Adrenal gland (tissue), 9 donors: ENCODE measurements at regions not wholly inside any gene's neighbourhood (a gene's known extent, or its start where the extent isn't known, plus 50 kb on each side); places are given as distances from the start of the nearest gene placed in this dataset.

Experiments used
- DNase-seq, 7 donors: peaks; one replicate each; pipeline ENCODE4 v3.0.0-alpha.2; 2019 to 2020
- H3K27ac ChIP-seq, 5 donors: fragments of 200-600 bp; sonication (generic) in 4 of 5; 1 replicate in 3 of 5; 2 replicates in 2 of 5; pipeline versions ENCODE4 v1.5.1 to v1.8.0; 2016 to 2020; ENCODE audit warnings: mild to moderate bottlenecking in 1 of 5
- H3K27me3 ChIP-seq: fragments of 200-600 bp; 2 replicates; pipeline ENCODE4 v1.8.0; 2021
- H3K36me3 ChIP-seq, 2 donors: fragments of 200-600 bp; replicated peaks in 1 of 2; 1 replicate in 1 of 2; 2 replicates in 1 of 2; pipeline versions ENCODE4 v1.5.1 to v1.8.0; 2018 to 2022
- H3K4me1 ChIP-seq, 2 donors: fragments of 200-600 bp; replicated peaks in 1 of 2; 1 replicate in 1 of 2; 2 replicates in 1 of 2; pipeline versions ENCODE4 v1.5.1 to v1.8.0; 2018 to 2021
- H3K4me3 ChIP-seq, 4 donors: fragments of 200-600 bp; sonication (generic) in 3 of 4; one replicate each; pipeline ENCODE4 v1.5.1; 2016 to 2018
- H3K9me3 ChIP-seq, 3 donors: fragments of 200-600 bp; sonication (generic) in 1 of 3; replicated peaks in 1 of 3; 1 replicate in 2 of 3; 2 replicates in 1 of 3; pipeline versions ENCODE4 v1.5.1 to v1.8.0; 2016 to 2021
- CTCF ChIP-seq, 6 experiments: fragments of 450-650 bp in 4 of 6; fragments of 200-600 bp in 2 of 6; sonication (generic) in 1 of 6; IDR thresholded peaks; 1 replicate in 5 of 6; 2 replicates in 1 of 6; pipeline versions ENCODE4 v1.5.1 to v1.8.0; 2016 to 2021; ENCODE audit warnings: antibody characterized with exemption in 6 of 6, mild to moderate bottlenecking in 2 of 6, moderate library complexity in 1 of 6
- POLR2A ChIP-seq, 2 donors: fragments of 450-650 bp; IDR thresholded peaks; one replicate each; pipeline ENCODE4 v1.6.1; 2017; ENCODE audit warnings: antibody characterized with exemption in 2 of 2, mild to moderate bottlenecking in 2 of 2, moderate library complexity in 1 of 2
- WGBS, 4 donors: extraction: QIAGEN DNeasy Blood & Tissue Kit in 2 of 4; methylation state at CpG; one replicate each; pipeline versions ENCODE4 v1.1.5 to v1.1.7; 2013 to 2017; 5-methylcytosine and 5-hydroxymethylcytosine counted together
- intact Hi-C, 2 donors: fragments of 100-400 bp; cut with DNase I; formaldehyde crosslinking; loops; one replicate each; pipeline versions ENCODE4 v1.14.1 to v1.15.0; 2022 to 2023
- donor health status: healthy with polysubstance abuse.
- donor health status: Bipolar disorder and iron deficiency.
- donor health status: DM: yes; HTN: yes; CAD: no.
- donor health status: DM: no; HTN: no; CAD: no.
- donor health status: DM: no; HTN: no; CAD: no.

GRCh38 chr4:164462471-164462870 lies 291.5 kb upstream of the SMIM31 start:
- Histone ChIP-seq H3K27me3 (no peaks in the 10 kb centered on the region), H3K4me1 (no peaks in the 10 kb centered on the region), H3K9me3 (no peaks in the 10 kb centered on the region), H3K36me3 (no peaks in the 10 kb centered on the region), H3K4me3 (no peak overlapping the region), H3K27ac (no peak overlapping the region)
- no peak for DNase-seq
- TF ChIP-seq CTCF (IDR thresholded peaks at IDR 0.05), result no peak
- TF ChIP-seq POLR2A (IDR thresholded peaks at IDR 0.05), result no peak
- intact Hi-C loops, result no loop called here

- intact Hi-C loops, result no loop called here
- TF ChIP-seq POLR2A (IDR thresholded peaks at IDR 0.05) (no peak), CTCF (IDR thresholded peaks at IDR 0.05) (no peak)
Measured at GRCh38 chr4:164464313-164464712, 289.6 kb upstream of the SMIM31 start.

GRCh38 chr4:164467493-164467892 lies 286.4 kb upstream of the SMIM31 start:
- TF ChIP-seq POLR2A (IDR thresholded peaks at IDR 0.05) (no peak), CTCF (IDR thresholded peaks at IDR 0.05) (no peak)
- no peak for DNase-seq
- intact Hi-C loops, result no loop called here
- Histone ChIP-seq H3K27me3 (no peaks in the 10 kb centered on the region), H3K9me3 (no peaks in the 10 kb centered on the region), H3K4me1 (no peaks in the 10 kb centered on the region), H3K36me3 (no peaks in the 10 kb centered on the region), H3K4me3 (no peak overlapping the region), H3K27ac (no peak overlapping the region)
- 45 to 73% (median 72%) methylated on average over 3 of the region's 3 CpGs for whole genome bisulfite sequencing, 4 donors

More at GRCh38 chr4:164464313-164464712, 289.6 kb upstream of the SMIM31 start:
- Histone ChIP-seq H3K9me3 (no peaks in the 10 kb centered on the region), H3K4me3 (no peak overlapping the region), H3K27ac (no peak overlapping the region), H3K27me3 (no peaks in the 10 kb centered on the region), H3K36me3 (no peaks in the 10 kb centered on the region), H3K4me1 (no peaks in the 10 kb centered on the region)
- WGBS, 4 donors, result 62 to 77% (median 75%) methylated on average over 1 of the region's 1 CpG
- DNase-seq, result no peak

- 61 to 80% (median 75%) methylated on average over 4 of the region's 4 CpGs for WGBS, 4 donors
- no peaks in the 10 kb centered on the region for H3K9me3 ChIP-seq
- no peak for DNase-seq
- H3K27ac ChIP-seq, result no peak overlapping the region
- H3K4me1 ChIP-seq, result no peaks in the 10 kb centered on the region
- no peaks in the 10 kb centered on the region for H3K27me3 ChIP-seq
- H3K4me3 ChIP-seq, result no peak overlapping the region
- TF ChIP-seq POLR2A (IDR thresholded peaks at IDR 0.05), result no peak
- TF ChIP-seq CTCF (IDR thresholded peaks at IDR 0.05), result no peak
- intact Hi-C loops, result no loop called here
- H3K36me3 ChIP-seq, result no peaks in the 10 kb centered on the region
Measured at GRCh38 chr4:164481306-164482091, 272.4 kb upstream of the SMIM31 start.
